Sciatic nerve (tissue), 2 donors: ENCODE measurements at regions not wholly inside any gene's neighbourhood (a gene's known extent, or its start where the extent isn't known, plus 50 kb on each side); places are given as distances from the start of the nearest gene placed in this dataset.

ENCODE experiments used
- ATAC-seq: fragments of 200-7000 bp; cut with Tn5 transposase; one replicate; pipeline ENCODE4 v1.9.1; 2020; ENCODE audit warnings: mild to moderate bottlenecking, moderate library complexity
- DNase-seq: peaks from one replicate; pipeline ENCODE4 v3.0.0-alpha.2; 2020; ENCODE audit warnings: low spot score
- intact Hi-C: fragments of 100-400 bp; cut with DNase I; formaldehyde crosslinking; loops from one replicate; pipeline ENCODE4 v1.14.2; 2022
- donor health status: DM: no; HTN: no; CAD: no.
- donor health status: DM: no; HTN: no; CAD: no.

- DNase-seq (no peak), ATAC-seq (no peak)
- intact Hi-C loops, result no loop called here
Measured at GRCh38 chr12:33669349-33669748, 229.7 kb upstream of the SYT10 start.

GRCh38 chr12:33670284-33670683, 230.7 kb upstream of the SYT10 start:
- intact Hi-C loops, result no loop called here
- no peak for DNase-seq
- no peak for ATAC-seq

GRCh38 chr12:33671676-33672075, 232.1 kb upstream of the SYT10 start:
- intact Hi-C loops, result no loop called here
- DNase-seq (no peak), ATAC-seq (no peak)

- ATAC-seq, result no peak
- no peak for DNase-seq
- intact Hi-C loops, result no loop called here
Measured at GRCh38 chr12:33672836-33673577, 233.4 kb upstream of the SYT10 start.

- intact Hi-C loops, result no loop called here
- DNase-seq (no peak), ATAC-seq (no peak)
Measured at GRCh38 chr12:33676866-33677265, 237.2 kb upstream of the SYT10 start.

GRCh38 chr12:33678221-33678964, 238.8 kb upstream of the SYT10 start:
- ATAC-seq, result no peak
- DNase-seq, result no peak
- intact Hi-C loops, result no loop called here

GRCh38 chr12:33690562-33690961, 250.9 kb upstream of the SYT10 start:
- DNase-seq (no peak), ATAC-seq (no peak)
- intact Hi-C loops, result no loop called here

GRCh38 chr12:33703221-33703620, 263.6 kb upstream of the SYT10 start:
- DNase-seq, result no peak
- intact Hi-C loops, result no loop called here
- ATAC-seq, result no peak

GRCh38 chr12:33706927-33707326, 267.3 kb upstream of the SYT10 start:
- DNase-seq, result no peak
- ATAC-seq, result no peak
- intact Hi-C loops, result no loop called here

- intact Hi-C loops, result no loop called here
- ATAC-seq (no peak), DNase-seq (no peak)
Measured at GRCh38 chr12:33708935-33709334, 269.3 kb upstream of the SYT10 start.

- DNase-seq (no peak), ATAC-seq (no peak)
- intact Hi-C loops, result no loop called here
Measured at GRCh38 chr12:33710548-33710947, 270.9 kb upstream of the SYT10 start.

GRCh38 chr12:33718631-33719030, 279.0 kb upstream of the SYT10 start:
- DNase-seq (no peak), ATAC-seq (no peak)
- intact Hi-C loops, result no loop called here

GRCh38 chr12:33721561-33721960, 281.9 kb upstream of the SYT10 start:
- ATAC-seq (no peak), DNase-seq (no peak)
- intact Hi-C loops, result no loop called here

- ATAC-seq (no peak), DNase-seq (no peak)
- intact Hi-C loops, result no loop called here
Measured at GRCh38 chr12:33724867-33725266, 285.2 kb upstream of the SYT10 start.

GRCh38 chr12:33734871-33735270, 287.4 kb upstream of the ALG10 start:
- intact Hi-C loops, result no loop called here
- ATAC-seq (no peak), DNase-seq (no peak)

GRCh38 chr12:33752854-33753253, 269.4 kb upstream of the ALG10 start:
- no peak for ATAC-seq
- intact Hi-C loops, result no loop called here
- no peak for DNase-seq

- DNase-seq, result no peak
- intact Hi-C loops, result no loop called here
- no peak for ATAC-seq
Measured at GRCh38 chr12:33757701-33758100, 264.6 kb upstream of the ALG10 start.

- intact Hi-C loops, result no loop called here
- ATAC-seq (no peak), DNase-seq (no peak)
Measured at GRCh38 chr12:33759279-33759678, 263.0 kb upstream of the ALG10 start.

- DNase-seq, result no peak
- intact Hi-C loops, result no loop called here
- no peak for ATAC-seq
Measured at GRCh38 chr12:33763331-33763730, 259.0 kb upstream of the ALG10 start.

GRCh38 chr12:33770652-33771051, 251.6 kb upstream of the ALG10 start:
- ATAC-seq (no peak), DNase-seq (no peak)
- intact Hi-C loops, result no loop called here

GRCh38 chr12:33771889-33772288, 250.4 kb upstream of the ALG10 start:
- DNase-seq (no peak), ATAC-seq (no peak)
- intact Hi-C loops, result no loop called here
